Kidney (tissue), 13 donors: ENCODE measurements at regions not wholly inside any gene's neighbourhood (a gene's known extent, or its start where the extent isn't known, plus 50 kb on each side); places are given as distances from the start of the nearest gene placed in this dataset.

Experiments
- DNase-seq, 5 donors: peaks; one replicate each; pipeline ENCODE4 v3.0.0-alpha.2; 2013 to 2020
- FAIRE-seq: peaks from 2 replicates; lab custom pipeline; 2012; peaks lifted over from hg19 to GRCh38; lab: Jason Lieb, UNC
- H3K27ac ChIP-seq, 2 donors: one replicate each; pipeline ENCODE4 v1.7.0; 2013; ENCODE audit warnings: low read depth in 2 of 2, low read length in 2 of 2, inconsistent platforms in 1 of 2
- H3K27me3 ChIP-seq: one replicate; pipeline ENCODE4 v1.7.1; 2013; ENCODE audit warnings: low read length, inconsistent platforms; ENCODE audit not compliant: control insufficient read depth, insufficient read depth
- H3K36me3 ChIP-seq, 3 donors: one replicate each; pipeline versions ENCODE4 v1.7.0 to v1.7.1; 2013; ENCODE audit warnings: low read length in 3 of 3, control low read depth in 1 of 3, inconsistent platforms in 1 of 3; ENCODE audit not compliant: insufficient read depth in 3 of 3, control insufficient read depth in 2 of 3
- H3K4me1 ChIP-seq, 3 donors: one replicate each; pipeline versions ENCODE4 v1.7.0 to v1.7.1; 2013; ENCODE audit warnings: low read length in 3 of 3, inconsistent platforms in 1 of 3, low read depth in 1 of 3; ENCODE audit not compliant: control insufficient read depth in 2 of 3, insufficient read depth in 2 of 3
- H3K4me3 ChIP-seq, 3 donors: one replicate each; pipeline versions ENCODE4 v1.7.0 to v1.8.1; 2013; ENCODE audit warnings: low read length in 3 of 3, control low read depth in 1 of 3, inconsistent platforms in 1 of 3
- H3K9ac ChIP-seq, 3 donors: one replicate each; pipeline versions ENCODE4 v1.7.0 to v1.7.1; 2013; ENCODE audit warnings: low read length in 3 of 3, control low read depth in 1 of 3, inconsistent platforms in 1 of 3
- H3K9me3 ChIP-seq, 3 donors: one replicate each; pipeline versions ENCODE4 v1.7.0 to v1.7.1; 2013; ENCODE audit warnings: low read length in 3 of 3, control low read depth in 1 of 3, inconsistent platforms in 1 of 3; ENCODE audit not compliant: control insufficient read depth in 2 of 3, insufficient read depth in 1 of 3
- intact Hi-C: fragments of 100-400 bp; cut with DNase I; formaldehyde crosslinking; loops from one replicate; pipeline ENCODE4 v1.11.1; 2022
- TF ChIP-seq, protein P1 (sequence below): IDR thresholded peaks from 3 replicates; pipeline ENCODE4 v1.5.1; 2012; ENCODE audit warnings: mild to moderate bottlenecking, moderate library complexity, borderline replicate concordance; ENCODE audit not compliant: insufficient read depth; ENCODE audit errors: extremely low read depth
- donor health status: control.
- donor health status: control.
- donor health status: control.
- donor health status: control.
- donor health status: control.
- donor health status: DM: yes; HTN: yes; CAD: no.
- donor health status: Normal renal cell carcinoma (clear cell type).

DNA sequence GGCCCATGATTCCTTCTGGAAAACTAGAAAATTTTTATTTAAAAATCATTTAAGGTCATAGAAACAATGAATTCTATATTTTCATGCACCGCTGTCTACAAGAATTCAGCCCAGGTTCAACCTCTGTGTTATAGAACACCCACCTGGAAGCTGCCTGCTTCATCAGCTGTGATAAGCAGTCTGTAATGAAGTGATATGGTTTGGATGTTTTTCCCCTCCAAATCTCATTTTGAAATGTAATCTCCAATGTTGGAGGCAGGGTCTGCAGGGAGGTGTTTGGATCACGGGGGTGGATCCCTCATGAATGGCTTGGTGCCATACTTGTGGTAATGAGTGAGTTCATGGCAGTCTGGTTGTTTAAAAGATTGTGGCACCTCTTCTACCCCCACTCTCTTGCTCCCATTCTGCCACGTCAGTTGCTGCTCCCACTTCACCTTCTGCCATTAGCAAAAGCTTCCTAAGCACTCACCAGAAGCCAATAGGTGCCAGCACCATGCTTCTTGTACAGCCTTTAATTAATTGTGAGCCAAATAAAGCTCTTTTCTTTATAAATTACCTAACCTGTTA is 55.6 kb downstream of the MRPL32 start:
- Histone ChIP-seq H3K9me3 (peaks cover 0 to 12% (median 3%) of the 10 kb centered on the region in 3 donors), H3K36me3 (no peaks in the 10 kb centered on the region), H3K27ac (no peak overlapping the region), H3K9ac (no peak overlapping the region), H3K27me3 (no peaks in the 10 kb centered on the region), H3K4me1 (no peaks in the 10 kb centered on the region), H3K4me3 (no peak overlapping the region)
- TF ChIP-seq, protein P1, sequence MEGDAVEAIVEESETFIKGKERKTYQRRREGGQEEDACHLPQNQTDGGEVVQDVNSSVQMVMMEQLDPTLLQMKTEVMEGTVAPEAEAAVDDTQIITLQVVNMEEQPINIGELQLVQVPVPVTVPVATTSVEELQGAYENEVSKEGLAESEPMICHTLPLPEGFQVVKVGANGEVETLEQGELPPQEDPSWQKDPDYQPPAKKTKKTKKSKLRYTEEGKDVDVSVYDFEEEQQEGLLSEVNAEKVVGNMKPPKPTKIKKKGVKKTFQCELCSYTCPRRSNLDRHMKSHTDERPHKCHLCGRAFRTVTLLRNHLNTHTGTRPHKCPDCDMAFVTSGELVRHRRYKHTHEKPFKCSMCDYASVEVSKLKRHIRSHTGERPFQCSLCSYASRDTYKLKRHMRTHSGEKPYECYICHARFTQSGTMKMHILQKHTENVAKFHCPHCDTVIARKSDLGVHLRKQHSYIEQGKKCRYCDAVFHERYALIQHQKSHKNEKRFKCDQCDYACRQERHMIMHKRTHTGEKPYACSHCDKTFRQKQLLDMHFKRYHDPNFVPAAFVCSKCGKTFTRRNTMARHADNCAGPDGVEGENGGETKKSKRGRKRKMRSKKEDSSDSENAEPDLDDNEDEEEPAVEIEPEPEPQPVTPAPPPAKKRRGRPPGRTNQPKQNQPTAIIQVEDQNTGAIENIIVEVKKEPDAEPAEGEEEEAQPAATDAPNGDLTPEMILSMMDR: no peak
- FAIRE-seq: no peak
- intact Hi-C loops: no loop called here
- no peak for DNase-seq

DNA sequence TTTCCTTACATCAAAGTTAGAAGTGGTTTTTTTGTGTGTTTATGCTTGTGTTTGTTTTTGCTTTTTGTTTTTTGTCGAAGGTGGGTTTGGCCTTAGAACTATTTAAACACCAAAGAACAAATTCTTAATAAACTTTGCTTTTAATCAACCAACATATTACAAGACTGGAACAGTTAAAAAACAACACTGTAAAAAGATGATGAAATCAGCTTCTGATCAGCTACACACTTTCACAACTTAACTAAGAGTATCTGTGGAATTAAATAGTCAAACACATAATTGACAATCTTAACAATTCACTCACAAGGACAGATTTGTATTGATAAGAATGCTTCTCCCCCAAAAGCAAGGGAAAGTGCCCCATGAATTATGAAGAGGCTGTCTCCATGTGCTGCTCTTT is 58.8 kb downstream of the MRPL32 start:
- no peak for FAIRE-seq
- no peaks in the 10 kb centered on the region for H3K4me1 ChIP-seq
- DNase-seq: no peak
- H3K27me3 ChIP-seq: no peaks in the 10 kb centered on the region
- no peak overlapping the region for H3K27ac ChIP-seq
- TF ChIP-seq, protein P1: no peak
- intact Hi-C loops: no loop called here
- no peaks in the 10 kb centered on the region for H3K9me3 ChIP-seq
- H3K9ac ChIP-seq: no peak overlapping the region
- no peaks in the 10 kb centered on the region for H3K36me3 ChIP-seq
- no peak overlapping the region for H3K4me3 ChIP-seq

DNA sequence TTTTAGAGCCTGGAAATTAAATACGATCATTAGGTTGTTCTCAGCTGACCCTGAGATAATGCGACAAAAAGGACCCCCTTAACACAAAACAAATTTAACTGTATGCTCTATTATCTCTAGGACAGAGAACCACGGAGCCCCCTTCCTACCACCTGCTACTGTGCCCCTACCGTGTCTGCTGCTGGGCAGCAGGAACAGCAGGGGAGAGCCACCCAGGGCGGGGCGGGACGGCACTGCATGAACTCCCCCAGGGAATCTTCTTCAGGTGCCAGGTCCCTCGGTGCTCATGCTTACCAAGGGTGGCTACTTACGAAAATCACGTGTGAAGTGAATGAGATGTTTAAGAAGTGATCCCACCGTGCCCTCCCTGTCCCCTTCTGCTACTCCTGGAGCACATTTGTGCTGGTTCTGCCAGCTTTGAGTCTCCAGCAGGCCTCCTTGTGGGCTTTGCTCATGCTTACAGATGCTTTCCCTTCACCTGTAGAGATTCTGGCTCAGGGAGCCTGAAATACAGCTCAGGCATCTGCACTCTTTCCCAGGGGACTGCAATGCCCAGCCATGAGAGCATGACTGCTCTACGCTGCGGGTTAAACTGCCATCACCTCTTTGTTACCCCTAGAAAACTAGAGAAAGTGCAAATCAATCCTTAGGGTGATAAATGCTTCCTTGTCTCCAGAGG is 59.9 kb downstream of the MRPL32 start:
- H3K4me3 ChIP-seq: no peak overlapping the region
- no peaks in the 10 kb centered on the region for H3K4me1 ChIP-seq
- no peaks in the 10 kb centered on the region for H3K27me3 ChIP-seq
- DNase-seq (no peak), FAIRE-seq (no peak)
- TF ChIP-seq, protein P1: no peak
- H3K9me3 ChIP-seq: no peaks in the 10 kb centered on the region
- no peak overlapping the region for H3K27ac ChIP-seq
- no peaks in the 10 kb centered on the region for H3K36me3 ChIP-seq
- intact Hi-C loops: no loop called here
- H3K9ac ChIP-seq: no peak overlapping the region
